SU-DHL-6 (cell line): ENCODE measurements at regions not wholly inside any gene's neighbourhood (a gene's known extent, or its start where the extent isn't known, plus 50 kb on each side); places are given as distances from the start of the nearest gene placed in this dataset.

ENCODE experiments used
- CTCF ChIP-seq: fragments of 200-600 bp; sonication (generic); IDR thresholded peaks from one replicate; pipeline ENCODE4 v1.5.1; 2017; ENCODE audit warnings: antibody characterized with exemption, mild to moderate bottlenecking, low read length, moderate library complexity; ENCODE audit not compliant: insufficient read depth, poor library complexity, severe bottlenecking
- EZH2phosphoT487 ChIP-seq: fragments of 200-600 bp; sonication (generic), shearing (Covaris generic); conservative IDR thresholded peaks from 2 replicates; pipeline ENCODE4 v1.6.1; 2018; ENCODE audit warnings: mild to moderate bottlenecking, antibody characterized with exemption, low read length, moderate library complexity, mixed read lengths

- TF ChIP-seq CTCF: no peak
- TF ChIP-seq EZH2phosphoT487: no peak
These were observed 2040.5 kb upstream of the C9orf72 start for GRCh38 chr9:29613773-29614172.
